Stomach (tissue), 4 donors: ENCODE measurements at regions not wholly inside any gene's neighbourhood (a gene's known extent, or its start where the extent isn't known, plus 50 kb on each side); places are given as distances from the start of the nearest gene placed in this dataset.

ENCODE experiments used
- CTCF ChIP-seq, 7 experiments: fragments of 450-650 bp in 4 of 7; fragments of 200-600 bp in 3 of 7; sonication (generic) in 3 of 7; IDR thresholded peaks; one replicate each; pipeline ENCODE4 v1.5.1; 2016 to 2019; ENCODE audit warnings: antibody characterized with exemption in 7 of 7, control low read depth in 2 of 7, mild to moderate bottlenecking in 1 of 7
- POLR2AphosphoS5 ChIP-seq, 3 donors: sonication (generic); formaldehyde crosslinking; IDR thresholded peaks; one replicate each; pipeline ENCODE4 v1.6.1; 2016; ENCODE audit warnings: antibody characterized with exemption in 3 of 3

GRCh38 chr1:79264975-79265818, 258.7 kb upstream of the ADGRL4 start:
- TF ChIP-seq POLR2AphosphoS5 (IDR thresholded peaks at IDR 0.05) (no peak), CTCF (IDR thresholded peaks at IDR 0.05) (no peak)
